ENCODE measurements at regions not wholly inside any gene's neighbourhood (a gene's known extent, or its start where the extent isn't known, plus 50 kb on each side); places are given as distances from the start of the nearest gene placed in this dataset.

DNA sequence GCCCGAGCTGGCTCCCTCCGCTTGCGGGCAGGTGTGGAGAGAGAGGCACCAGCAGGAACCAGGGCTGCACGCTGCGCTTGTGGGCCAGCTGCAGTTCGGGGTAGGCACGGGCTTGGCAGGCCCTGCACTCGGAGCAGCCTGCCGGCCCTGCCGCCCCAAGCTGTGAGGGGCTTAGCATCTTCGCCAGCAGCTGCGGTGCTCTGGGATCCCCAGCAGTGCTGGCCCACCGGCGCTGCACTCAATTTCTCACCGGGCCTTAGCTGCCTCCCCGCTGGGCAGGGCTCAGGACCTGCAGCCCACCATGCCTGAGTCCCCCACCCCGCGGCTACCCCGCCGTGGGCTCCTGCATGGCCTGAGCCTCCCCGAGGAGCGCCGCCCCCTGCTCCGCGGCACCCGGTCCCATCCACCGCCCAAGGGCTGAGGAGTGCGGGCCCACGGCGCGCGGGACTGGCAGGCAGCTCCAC, 434.4 kb upstream of the RGPD4 start:
- WGBS (ENCODE audit: extremely low coverage, insufficient read length, low lambda C conversion rate) = no CpG with 5 or more reads among the region's 32 CpGs
- no peak overlapping the region for H3K4me3 Mint-ChIP-seq

More for the DNA sequence above, 434.4 kb upstream of the RGPD4 start:
- Histone ChIP-seq H3K79me2 (ENCODE audit: insufficient read depth, low read length) (no peaks in the 10 kb centered on the region), H2BK15ac (ENCODE audit: low read depth, low read length) (no peak overlapping the region), H3K79me1 (ENCODE audit: insufficient read depth, low read depth, low read length, poor library complexity, severe bottlenecking) (no peaks in the 10 kb centered on the region), H3K27ac (ENCODE audit: insufficient read length, low read depth, low read length) (no peak overlapping the region), H3K27me3 (ENCODE audit: insufficient read depth, low read length) (no peaks in the 10 kb centered on the region), H3T11ph (ENCODE audit: low read length) (no peak overlapping the region), H3K4ac (ENCODE audit: low read depth, low read length) (no peak overlapping the region), H3K14ac (ENCODE audit: insufficient read depth, low read length) (no peak overlapping the region), H2AK5ac (ENCODE audit: insufficient read length, low read length) (no peak overlapping the region), H3K56ac (ENCODE audit: insufficient read length, low read depth, low read length) (no peak overlapping the region), H3K9ac (ENCODE audit: extremely low read depth, insufficient read length, low read length) (no peak overlapping the region), H4K91ac (ENCODE audit: insufficient read length, low read depth, low read length) (no peak overlapping the region), H3K18ac (ENCODE audit: insufficient read length, low read depth, low read length) (no peak overlapping the region), H3K23ac (ENCODE audit: insufficient read length, low read depth, low read length) (no peak overlapping the region), H4K5ac (ENCODE audit: insufficient read length, low read depth, low read length) (no peak overlapping the region), H3K23me2 (ENCODE audit: insufficient read length, low read depth, low read length, poor library complexity, severe bottlenecking) (no peaks in the 10 kb centered on the region), H3K4me2 (ENCODE audit: insufficient read depth, insufficient read length, low read length) (no peak overlapping the region), H2BK120ac (ENCODE audit: low read depth, low read length, poor library complexity, severe bottlenecking) (no peak overlapping the region), H4K8ac (replicated peaks; ENCODE audit: insufficient read length, low read depth, low read length) (no peak overlapping the region), H2BK12ac (ENCODE audit: insufficient read length, low read depth, low read length) (no peak overlapping the region), H2AFZ (ENCODE audit: low read length) (no peak overlapping the region), H3K9me3 (ENCODE audit: control insufficient read depth, low read depth, low read length) (no peaks in the 10 kb centered on the region), H4K20me1 (ENCODE audit: control insufficient read depth, insufficient read depth, insufficient read length) (no peaks in the 10 kb centered on the region), H3K4me1 (ENCODE audit: insufficient read depth, low read length) (no peaks in the 10 kb centered on the region), H2BK20ac (ENCODE audit: low read depth, low read length, poor library complexity, severe bottlenecking) (no peak overlapping the region), H2BK5ac (ENCODE audit: insufficient read length, low read length) (no peak overlapping the region)
- Mint-ChIP-seq H3K36me3 (ENCODE audit: insufficient read depth in 1 of 3, low read depth in 3 of 3) (peaks cover 0 to 11% (median 9%) of the 10 kb centered on the region in 3 experiments; a peak in 5 of 7 replicates), H3K27me3 (ENCODE audit: low read depth) (no peaks in the 10 kb centered on the region), H3K4me1 (peaks cover 9% of the 10 kb centered on the region in 2 experiments; a peak in 2 of 4 replicates), H3K27ac (no peak overlapping the region), H3K9me3 (peaks cover 9 to 14% of the 10 kb centered on the region in 2 experiments)
- DNase-seq = peak; percentile 31
- TF ChIP-seq, protein P1, sequence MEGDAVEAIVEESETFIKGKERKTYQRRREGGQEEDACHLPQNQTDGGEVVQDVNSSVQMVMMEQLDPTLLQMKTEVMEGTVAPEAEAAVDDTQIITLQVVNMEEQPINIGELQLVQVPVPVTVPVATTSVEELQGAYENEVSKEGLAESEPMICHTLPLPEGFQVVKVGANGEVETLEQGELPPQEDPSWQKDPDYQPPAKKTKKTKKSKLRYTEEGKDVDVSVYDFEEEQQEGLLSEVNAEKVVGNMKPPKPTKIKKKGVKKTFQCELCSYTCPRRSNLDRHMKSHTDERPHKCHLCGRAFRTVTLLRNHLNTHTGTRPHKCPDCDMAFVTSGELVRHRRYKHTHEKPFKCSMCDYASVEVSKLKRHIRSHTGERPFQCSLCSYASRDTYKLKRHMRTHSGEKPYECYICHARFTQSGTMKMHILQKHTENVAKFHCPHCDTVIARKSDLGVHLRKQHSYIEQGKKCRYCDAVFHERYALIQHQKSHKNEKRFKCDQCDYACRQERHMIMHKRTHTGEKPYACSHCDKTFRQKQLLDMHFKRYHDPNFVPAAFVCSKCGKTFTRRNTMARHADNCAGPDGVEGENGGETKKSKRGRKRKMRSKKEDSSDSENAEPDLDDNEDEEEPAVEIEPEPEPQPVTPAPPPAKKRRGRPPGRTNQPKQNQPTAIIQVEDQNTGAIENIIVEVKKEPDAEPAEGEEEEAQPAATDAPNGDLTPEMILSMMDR (conservative IDR thresholded peaks at IDR 0.05) = no peak

Data from H9 (cell line).